ENCODE measurements at regions not wholly inside any gene's neighbourhood (a gene's known extent, or its start where the extent isn't known, plus 50 kb on each side); places are given as distances from the start of the nearest gene placed in this dataset.

GRCh38 chr2:240232961-240233884 lies 92.8 kb upstream of the OTOS start:
- Histone ChIP-seq H4K20me1 (ENCODE audit: insufficient read depth, low read length) (no peaks in the 10 kb centered on the region), H3K4ac (ENCODE audit: low read depth, low read length) (no peak overlapping the region), H3K4me3 (ENCODE audit: insufficient read depth, low read depth, low read length) (peak overlapping the region; percentile 22; the same call in 1 of the 2 replicates), H3K4me2 (ENCODE audit: low read depth, low read length) (peak overlapping the region; percentile 69), H3K9me3 (ENCODE audit: control insufficient read depth, insufficient read depth, low read length) (peaks cover 8% of the 10 kb centered on the region), H2BK20ac (ENCODE audit: low read depth, low read length) (no peak overlapping the region), H4K91ac (ENCODE audit: insufficient read depth, low read depth, low read length) (no peak overlapping the region), H3K18ac (ENCODE audit: low read depth, low read length) (no peak overlapping the region), H4K5ac (ENCODE audit: low read depth, low read length) (no peak overlapping the region), H3K27ac (ENCODE audit: insufficient read depth, low read length) (no peak overlapping the region), H2AFZ (replicated peaks; ENCODE audit: low read length, poor library complexity) (peak overlapping the region; percentile 96), H2AK9ac (replicated peaks; ENCODE audit: low read depth, low read length, poor library complexity) (peak overlapping the region; percentile 85), H2BK15ac (ENCODE audit: low read depth, low read length) (no peak overlapping the region), H3K23ac (ENCODE audit: low read depth, low read length) (no peak overlapping the region), H3K79me1 (ENCODE audit: low read depth in 1 of 2, low read length in 2 of 2) (no peaks in the 10 kb centered on the region), H3K9ac (ENCODE audit: low read depth, low read length) (no peak overlapping the region), H2BK120ac (ENCODE audit: low read depth, low read length) (no peak overlapping the region), H3K14ac (replicated peaks; ENCODE audit: low read depth, low read length) (no peak overlapping the region), H3K4me1 (ENCODE audit: control insufficient read depth, insufficient read depth, low read length) (peaks cover 12% of the 10 kb centered on the region), H3K56ac (ENCODE audit: extremely low read depth, insufficient read depth, low read length) (no peak overlapping the region), H4K8ac (ENCODE audit: low read depth in 2 of 2, low read length in 2 of 2) (no peak overlapping the region), H3K9me1 (ENCODE audit: insufficient read depth, low read length) (peaks cover 5% of the 10 kb centered on the region; the same call in 1 of the 2 replicates), H3K27me3 (ENCODE audit: control insufficient read depth, insufficient read depth, low read length) (no peaks in the 10 kb centered on the region; the same call in 1 of the 2 replicates), H2BK5ac (ENCODE audit: low read depth, low read length, poor library complexity, severe bottlenecking) (no peak overlapping the region), H2AK5ac (ENCODE audit: low read depth, low read length) (no peak overlapping the region), H3K36me3 (ENCODE audit: control insufficient read depth, insufficient read depth, low read length) (no peaks in the 10 kb centered on the region)
- CTCF ChIA-PET: interaction anchor here (2.0 kb wide), 1 partner anchor 203 kb away, joined by 10 read pairs; no protein-coding TSS in a partner anchor
- intact Hi-C loops (cut with micrococcal nuclease) (loop anchor here (1.0 to 5.0 kb wide), 4 partner anchors 83 to 334 kb away; partner anchors contain the start of gene RNPEPL1), dilution Hi-C loops (cut with HindIII; ENCODE audit: low sequenced_read_pairs, unreplicated experiment) (no loop called here), in situ Hi-C loops (cut with MboI; ENCODE audit: low sequenced_read_pairs) (loop anchor here (5.0 kb wide), 1 partner anchor 204 kb away; the partner anchor contains the start of gene GPC1)
- ATAC-seq (ENCODE audit: low read depth) (peak; percentile 88), DNase-seq (peak; percentile 71)
- WGBS, 2 experiments (ENCODE audit: extremely low coverage in 2 of 2, insufficient read length in 1 of 2): 0% methylated on average over 5 of the region's 39 CpGs; no CpG with 5 or more reads in 1 of the 2 experiments
- TF ChIP-seq SMC3 (IDR thresholded peaks at IDR 0.05; ENCODE audit: low read depth, low read length): peak; percentile 99
- TF ChIP-seq CHD1 (IDR thresholded peaks at IDR 0.05; ENCODE audit: low read depth, low read length): peak; percentile 77; the same call in 1 of the 2 replicates
- TF ChIP-seq POLR2A (IDR thresholded peaks at IDR 0.05; ENCODE audit: low read depth, low read length): 0 out of 2 replicates have a peak, but pooled peaks have one; percentile 48
- TF ChIP-seq RAD21 (IDR thresholded peaks at IDR 0.05; ENCODE audit: low read length): peak; percentile 98
- no peak; the same call in 1 of the 2 replicates for TF ChIP-seq MXI1 (IDR thresholded peaks at IDR 0.05; ENCODE audit: borderline replicate concordance, low read depth, low read length)
- no peak for TF ChIP-seq CEBPB (IDR thresholded peaks at IDR 0.05; ENCODE audit: low read depth, low read length)
- TF ChIP-seq CTCF (conservative IDR thresholded peaks at IDR 0.05; ENCODE audit: low read depth, low read length): peak; percentile 94
- TF ChIP-seq MAZ (IDR thresholded peaks at IDR 0.05; ENCODE audit: borderline replicate concordance, low read depth, low read length): peak; percentile 44; the same call in 1 of the 2 replicates
- POLR2A ChIA-PET (ENCODE audit: unreplicated experiment): no interaction called here
- no TSS peak for BruUV-seq (replicated peaks)

All from IMR-90 (cell line).